ENCODE measurements at regions not wholly inside any gene's neighbourhood (a gene's known extent, or its start where the extent isn't known, plus 50 kb on each side); places are given as distances from the start of the nearest gene placed in this dataset.
A peak's percentile ranks its signal among the peaks of the same experiment; 100 is the strongest.

DNA sequence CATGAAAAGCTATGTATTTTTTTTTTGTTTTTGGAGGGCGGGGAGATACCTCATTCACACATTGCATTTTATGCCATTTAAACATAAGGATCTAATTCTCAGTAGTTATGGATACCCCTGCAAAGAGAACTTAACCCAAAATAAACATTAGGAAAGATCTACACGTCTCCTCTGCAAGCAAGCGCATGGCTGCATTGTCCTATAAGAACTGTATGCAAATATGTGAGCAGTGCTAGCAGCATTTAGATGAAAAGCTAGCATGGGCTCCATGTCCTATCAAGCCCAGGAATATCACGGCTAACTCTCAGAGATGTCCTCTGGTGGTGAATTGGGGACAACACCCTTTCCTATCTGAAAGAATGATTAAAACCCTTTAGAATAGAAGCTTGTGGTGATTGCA is 292.8 kb downstream of the MEX3B start:
- Histone ChIP-seq H2AFZ (ENCODE audit: insufficient read depth, low read length, poor library complexity) (no peak overlapping the region), H3K4ac (ENCODE audit: low read depth, low read length) (no peak overlapping the region), H2BK12ac (ENCODE audit: low read length) (no peak overlapping the region), H4K12ac (ENCODE audit: low read depth, low read length) (no peak overlapping the region), H3K79me1 (ENCODE audit: low read length) (no peaks in the 10 kb centered on the region), H3K4me1 (ENCODE audit: control insufficient read depth in 1 of 2, insufficient read depth in 2 of 2, low read length in 2 of 2) (peaks cover 0 to 10% of the 10 kb centered on the region in 2 experiments), H3K36me3 (ENCODE audit: control insufficient read depth in 1 of 2, insufficient read depth in 2 of 2, low read length in 2 of 2) (no peaks in the 10 kb centered on the region), H3K9me3 (ENCODE audit: insufficient read depth, low read depth, low read length) (no peaks in the 10 kb centered on the region), H3K18ac (ENCODE audit: low read length) (no peak overlapping the region), H3K27ac (ENCODE audit: low read depth, low read length) (no peak overlapping the region), H3K14ac (ENCODE audit: low read length) (no peak overlapping the region), H2BK5ac (ENCODE audit: low read depth, low read length, poor library complexity) (no peak overlapping the region), H3K4me2 (ENCODE audit: low read length) (no peak overlapping the region), H3K79me2 (ENCODE audit: control insufficient read depth, insufficient read depth, low read length, poor library complexity) (no peaks in the 10 kb centered on the region), H3K23ac (ENCODE audit: low read length) (no peak overlapping the region), H4K91ac (ENCODE audit: low read depth, low read length) (no peak overlapping the region), H2AK5ac (ENCODE audit: low read length) (no peak overlapping the region), H2BK120ac (ENCODE audit: insufficient read depth, low read length, poor library complexity) (no peak overlapping the region), H3K27me3 (ENCODE audit: insufficient read depth, low read length) (no peaks in the 10 kb centered on the region), H4K8ac (ENCODE audit: low read depth, low read length) (no peak overlapping the region), H3K9ac (ENCODE audit: low read length) (no peak overlapping the region), H3K4me3 (ENCODE audit: low read depth, low read length) (no peak overlapping the region)
- no CpG with 5 or more reads among the region's 4 CpGs for WGBS (ENCODE audit: extremely low coverage, insufficient coverage, insufficient read length)
- no peak for DNase-seq

DNA sequence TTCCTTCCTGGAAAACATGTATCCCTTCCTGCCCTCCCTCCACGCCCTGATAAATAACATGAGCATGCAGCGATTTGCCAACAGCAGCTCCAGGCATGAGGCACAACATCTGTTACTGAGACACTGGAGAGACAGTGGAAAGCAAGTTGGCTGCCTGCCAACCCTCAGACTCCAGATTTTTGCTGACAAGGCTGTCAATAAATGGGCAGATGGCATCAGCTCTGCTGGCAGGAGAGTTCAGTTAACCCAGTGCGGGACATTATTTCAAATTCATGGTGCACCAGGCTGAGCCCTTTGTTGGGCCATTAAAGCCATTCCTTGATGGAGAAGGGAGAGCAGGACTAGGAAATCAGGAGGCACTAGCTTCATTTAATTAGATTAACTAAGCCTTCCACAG is 293.3 kb downstream of the MEX3B start:
- Histone ChIP-seq H3K14ac (ENCODE audit: low read length) (no peak overlapping the region), H3K4me1 (ENCODE audit: control insufficient read depth in 1 of 2, insufficient read depth in 2 of 2, low read length in 2 of 2) (peaks cover 0 to 10% of the 10 kb centered on the region in 2 experiments), H4K91ac (ENCODE audit: low read depth, low read length) (no peak overlapping the region), H3K4me3 (ENCODE audit: low read depth, low read length) (no peak overlapping the region), H4K8ac (ENCODE audit: low read depth, low read length) (no peak overlapping the region), H2BK120ac (ENCODE audit: insufficient read depth, low read length, poor library complexity) (no peak overlapping the region), H3K27ac (ENCODE audit: low read depth, low read length) (no peak overlapping the region), H2AK5ac (ENCODE audit: low read length) (no peak overlapping the region), H3K79me1 (ENCODE audit: low read length) (no peaks in the 10 kb centered on the region), H3K23ac (ENCODE audit: low read length) (no peak overlapping the region), H3K4me2 (ENCODE audit: low read length) (no peak overlapping the region), H3K4ac (ENCODE audit: low read depth, low read length) (no peak overlapping the region), H3K36me3 (ENCODE audit: control insufficient read depth in 1 of 2, insufficient read depth in 2 of 2, low read length in 2 of 2) (no peaks in the 10 kb centered on the region), H3K79me2 (ENCODE audit: control insufficient read depth, insufficient read depth, low read length, poor library complexity) (no peaks in the 10 kb centered on the region), H3K9ac (ENCODE audit: low read length) (no peak overlapping the region), H3K18ac (ENCODE audit: low read length) (no peak overlapping the region), H2BK5ac (ENCODE audit: low read depth, low read length, poor library complexity) (no peak overlapping the region), H2BK12ac (ENCODE audit: low read length) (no peak overlapping the region), H2AFZ (ENCODE audit: insufficient read depth, low read length, poor library complexity) (no peak overlapping the region), H3K9me3 (ENCODE audit: insufficient read depth, low read depth, low read length) (no peaks in the 10 kb centered on the region), H3K27me3 (ENCODE audit: insufficient read depth, low read length) (no peaks in the 10 kb centered on the region), H4K12ac (ENCODE audit: low read depth, low read length) (no peak overlapping the region)
- no CpG with 5 or more reads among the region's 3 CpGs for WGBS (ENCODE audit: extremely low coverage, insufficient coverage, insufficient read length)
- peak; percentile 57 to 61 for DNase-seq

DNA sequence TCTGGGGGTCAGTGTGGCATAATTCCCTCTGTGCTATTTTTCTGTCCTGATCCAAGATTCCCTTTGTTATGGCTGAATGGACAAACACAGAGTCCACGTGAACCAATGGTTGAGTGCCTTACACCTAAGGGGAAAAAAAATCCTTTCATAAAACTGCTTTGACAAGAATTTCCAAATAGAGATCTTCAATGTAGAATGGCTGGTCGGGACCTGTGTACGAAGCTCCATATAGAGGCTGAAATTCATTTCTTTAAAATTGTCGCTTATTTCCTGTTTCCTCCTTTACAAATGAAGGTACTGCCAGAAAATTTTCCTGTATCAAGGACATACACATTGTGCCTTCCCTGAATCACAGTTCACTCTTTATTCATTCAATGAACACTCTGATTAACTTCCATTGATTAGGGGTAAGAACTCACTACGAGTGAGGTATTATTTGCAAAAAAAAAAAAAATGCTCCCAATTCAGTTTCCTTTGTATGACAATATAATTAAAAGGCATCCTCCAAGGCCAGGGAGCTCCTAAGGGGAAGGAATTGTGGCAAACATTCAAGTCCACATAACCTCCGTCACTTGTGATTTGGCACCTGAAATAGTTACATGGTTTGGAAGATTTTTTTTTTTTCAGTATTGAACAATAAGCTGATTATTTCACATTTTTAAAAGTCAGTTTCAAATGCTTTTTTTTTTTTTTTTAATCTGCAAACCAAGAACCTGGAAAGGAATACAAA is 293.8 kb downstream of the MEX3B start:
- DNase-seq, result no peak
- Histone ChIP-seq H3K36me3 (ENCODE audit: control insufficient read depth in 1 of 2, insufficient read depth in 2 of 2, low read length in 2 of 2) (no peaks in the 10 kb centered on the region), H3K79me2 (ENCODE audit: control insufficient read depth, insufficient read depth, low read length, poor library complexity) (no peaks in the 10 kb centered on the region), H3K27me3 (ENCODE audit: insufficient read depth, low read length) (no peaks in the 10 kb centered on the region), H2BK12ac (ENCODE audit: low read length) (no peak overlapping the region), H3K14ac (ENCODE audit: low read length) (no peak overlapping the region), H2BK120ac (ENCODE audit: insufficient read depth, low read length, poor library complexity) (no peak overlapping the region), H2AK5ac (ENCODE audit: low read length) (no peak overlapping the region), H3K4me2 (ENCODE audit: low read length) (no peak overlapping the region), H4K91ac (ENCODE audit: low read depth, low read length) (no peak overlapping the region), H3K18ac (ENCODE audit: low read length) (no peak overlapping the region), H3K4ac (ENCODE audit: low read depth, low read length) (no peak overlapping the region), H2AFZ (ENCODE audit: insufficient read depth, low read length, poor library complexity) (no peak overlapping the region), H4K8ac (ENCODE audit: low read depth, low read length) (no peak overlapping the region), H3K9me3 (ENCODE audit: insufficient read depth, low read depth, low read length) (no peaks in the 10 kb centered on the region), H2BK5ac (ENCODE audit: low read depth, low read length, poor library complexity) (no peak overlapping the region), H3K23ac (ENCODE audit: low read length) (no peak overlapping the region), H3K4me3 (ENCODE audit: low read depth, low read length) (no peak overlapping the region), H3K4me1 (ENCODE audit: control insufficient read depth in 1 of 2, insufficient read depth in 2 of 2, low read length in 2 of 2) (peaks cover 3 to 13% of the 10 kb centered on the region in 2 experiments), H4K12ac (ENCODE audit: low read depth, low read length) (no peak overlapping the region), H3K27ac (ENCODE audit: low read depth, low read length) (no peak overlapping the region), H3K9ac (ENCODE audit: low read length) (no peak overlapping the region), H3K79me1 (ENCODE audit: low read length) (no peaks in the 10 kb centered on the region)
- no CpG with 5 or more reads among the region's 6 CpGs for WGBS (ENCODE audit: extremely low coverage, insufficient coverage, insufficient read length)

DNA sequence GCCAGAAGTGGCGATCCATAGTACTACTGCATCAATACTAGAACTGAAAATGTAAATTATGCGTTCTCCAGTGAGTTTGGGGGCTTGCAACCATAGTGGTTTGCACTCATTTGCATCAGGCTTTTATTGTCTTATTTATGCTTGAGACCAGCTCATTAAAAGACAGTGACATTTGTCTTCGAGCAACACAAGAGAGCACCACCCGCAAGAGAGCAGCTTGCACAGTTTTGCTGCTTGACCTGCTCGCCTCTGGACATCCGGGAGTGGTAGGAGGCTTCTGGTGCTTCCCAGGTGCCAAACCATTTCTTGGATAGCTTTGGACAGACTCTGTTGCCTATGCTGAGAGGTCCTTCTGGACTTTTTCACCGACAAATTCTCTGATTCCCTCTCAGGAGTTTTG is 294.6 kb downstream of the MEX3B start:
- H3K4me2 ChIP-seq (ENCODE audit: low read length), result no peak overlapping the region
- H2AFZ ChIP-seq (ENCODE audit: insufficient read depth, low read length, poor library complexity), result no peak overlapping the region
- H3K4me3 ChIP-seq (ENCODE audit: low read depth, low read length), result no peak overlapping the region
- no peak overlapping the region for H4K12ac ChIP-seq (ENCODE audit: low read depth, low read length)
- H3K23ac ChIP-seq (ENCODE audit: low read length), result no peak overlapping the region
- H2BK12ac ChIP-seq (ENCODE audit: low read length), result no peak overlapping the region
- H2BK120ac ChIP-seq (ENCODE audit: insufficient read depth, low read length, poor library complexity), result no peak overlapping the region
- no peak overlapping the region for H2BK5ac ChIP-seq (ENCODE audit: low read depth, low read length, poor library complexity)
- H3K4me1 ChIP-seq (ENCODE audit: control insufficient read depth in 1 of 2, insufficient read depth in 2 of 2, low read length in 2 of 2), result peaks cover 3 to 13% of the 10 kb centered on the region in 2 experiments
- no peak overlapping the region for H3K27ac ChIP-seq (ENCODE audit: low read depth, low read length)
- no peak overlapping the region for H3K18ac ChIP-seq (ENCODE audit: low read length)
- no peak overlapping the region for H3K9ac ChIP-seq (ENCODE audit: low read length)
- no peak overlapping the region for H3K4ac ChIP-seq (ENCODE audit: low read depth, low read length)
- no CpG with 5 or more reads among the region's 7 CpGs for WGBS (ENCODE audit: extremely low coverage, insufficient coverage, insufficient read length)
- no peaks in the 10 kb centered on the region for H3K79me1 ChIP-seq (ENCODE audit: low read length)
- no peak for DNase-seq
- H3K14ac ChIP-seq (ENCODE audit: low read length), result no peak overlapping the region
- H3K79me2 ChIP-seq (ENCODE audit: control insufficient read depth, insufficient read depth, low read length, poor library complexity), result no peaks in the 10 kb centered on the region
- H3K9me3 ChIP-seq (ENCODE audit: insufficient read depth, low read depth, low read length), result no peaks in the 10 kb centered on the region
- H2AK5ac ChIP-seq (ENCODE audit: low read length), result no peak overlapping the region
- H3K27me3 ChIP-seq (ENCODE audit: insufficient read depth, low read length), result no peaks in the 10 kb centered on the region
- no peak overlapping the region for H4K91ac ChIP-seq (ENCODE audit: low read depth, low read length)
- H4K8ac ChIP-seq (ENCODE audit: low read depth, low read length), result no peak overlapping the region
- no peaks in the 10 kb centered on the region for H3K36me3 ChIP-seq (ENCODE audit: control insufficient read depth in 1 of 2, insufficient read depth in 2 of 2, low read length in 2 of 2)
